ENCODE measurements at regions not wholly inside any gene's neighbourhood (a gene's known extent, or its start where the extent isn't known, plus 50 kb on each side); places are given as distances from the start of the nearest gene placed in this dataset.

GRCh38 chrX:81996166-81996565, 794.3 kb downstream of the SH3BGRL start:
- 85% methylated on average over 5 of the region's 5 CpGs for WGBS
- H3K9ac ChIP-seq (ENCODE audit: low read depth in 1 of 2, low read length in 2 of 2), result no peak overlapping the region
- no peaks in the 10 kb centered on the region for H3K27me3 ChIP-seq (ENCODE audit: control insufficient read depth in 4 of 4, insufficient read depth in 4 of 4, low read length in 3 of 4)
- no peak overlapping the region for H3K4me3 ChIP-seq (ENCODE audit: low read depth in 1 of 3, low read length in 3 of 3)
- TF ChIP-seq TAF1 (conservative IDR thresholded peaks at IDR 0.05) (no peak), ZBTB33 (IDR thresholded peaks at IDR 0.05) (no peak)
- no peaks in the 10 kb centered on the region for H3K36me3 ChIP-seq (ENCODE audit: control insufficient read depth in 4 of 4, insufficient read depth in 3 of 4, low read depth in 1 of 4, low read length in 3 of 4)
- H3K4me1 ChIP-seq (ENCODE audit: control insufficient read depth in 4 of 4, insufficient read depth in 4 of 4, low read length in 3 of 4), result no peaks in the 10 kb centered on the region
- no peak overlapping the region for H3K27ac ChIP-seq (ENCODE audit: low read depth in 1 of 2, low read length in 2 of 2)
- H3K9me3 ChIP-seq (ENCODE audit: control insufficient read depth in 4 of 4, low read length in 3 of 4), result peaks cover 0 to 3% (median 1%) of the 10 kb centered on the region in 4 donors
- DNase-seq (ENCODE audit: low spot score), result no peak

- no peak for TF ChIP-seq JUND (IDR thresholded peaks at IDR 0.05)
- no peak for TF ChIP-seq EGR1 (IDR thresholded peaks at IDR 0.05; ENCODE audit: low read depth in 2 of 2)
- TF ChIP-seq FOXA2 (IDR thresholded peaks at IDR 0.05), result no peak
- TF ChIP-seq HNF4G (IDR thresholded peaks at IDR 0.05), result no peak
- peak; percentile 41 for TF ChIP-seq SP1 (IDR thresholded peaks at IDR 0.05)
- peak; percentile 49 to 64 for TF ChIP-seq HNF4A (conservative IDR thresholded peaks at IDR 0.05)
- Histone ChIP-seq H3K4me1 (ENCODE audit: control insufficient read depth in 4 of 4, insufficient read depth in 4 of 4, low read length in 3 of 4) (peaks cover 0 to 3% (median 0%) of the 10 kb centered on the region in 4 donors), H3K36me3 (ENCODE audit: control insufficient read depth in 4 of 4, insufficient read depth in 3 of 4, low read depth in 1 of 4, low read length in 3 of 4) (no peaks in the 10 kb centered on the region), H3K9ac (ENCODE audit: low read depth in 1 of 2, low read length in 2 of 2) (no peak overlapping the region), H3K27ac (ENCODE audit: low read depth in 1 of 2, low read length in 2 of 2) (peak overlapping the region in 1 of 2 donors; percentile 46), H3K4me3 (ENCODE audit: low read depth in 1 of 3, low read length in 3 of 3) (no peak overlapping the region), H3K27me3 (ENCODE audit: control insufficient read depth in 4 of 4, insufficient read depth in 4 of 4, low read length in 3 of 4) (no peaks in the 10 kb centered on the region), H3K9me3 (ENCODE audit: control insufficient read depth in 4 of 4, low read length in 3 of 4) (no peaks in the 10 kb centered on the region)
- DNase-seq (ENCODE audit: low spot score), result no peak
- 28% methylated on average over 10 of the region's 10 CpGs for WGBS
These were observed 827.8 kb downstream of the SH3BGRL start for GRCh38 chrX:82029571-82030218.

GRCh38 chrX:82031250-82031649, 829.3 kb downstream of the SH3BGRL start:
- DNase-seq (ENCODE audit: low spot score), result no peak
- Histone ChIP-seq H3K9me3 (ENCODE audit: control insufficient read depth in 4 of 4, low read length in 3 of 4) (no peaks in the 10 kb centered on the region), H3K4me1 (ENCODE audit: control insufficient read depth in 4 of 4, insufficient read depth in 4 of 4, low read length in 3 of 4) (peaks cover 0 to 3% (median 0%) of the 10 kb centered on the region in 4 donors), H3K9ac (ENCODE audit: low read depth in 1 of 2, low read length in 2 of 2) (no peak overlapping the region), H3K27me3 (ENCODE audit: control insufficient read depth in 4 of 4, insufficient read depth in 4 of 4, low read length in 3 of 4) (no peaks in the 10 kb centered on the region), H3K36me3 (ENCODE audit: control insufficient read depth in 4 of 4, insufficient read depth in 3 of 4, low read depth in 1 of 4, low read length in 3 of 4) (no peaks in the 10 kb centered on the region), H3K4me3 (ENCODE audit: low read depth in 1 of 3, low read length in 3 of 3) (no peak overlapping the region), H3K27ac (ENCODE audit: low read depth in 1 of 2, low read length in 2 of 2) (no peak overlapping the region)
- TF ChIP-seq NR2F2 (IDR thresholded peaks at IDR 0.05), result no peak
- WGBS, result 92% methylated on average over 1 of the region's 1 CpG

- TF ChIP-seq ZBTB33 (IDR thresholded peaks at IDR 0.05), result no peak
- no peak for TF ChIP-seq HNF4G (IDR thresholded peaks at IDR 0.05)
- TF ChIP-seq JUND (IDR thresholded peaks at IDR 0.05), result no peak
- no peak for TF ChIP-seq FOXA2 (IDR thresholded peaks at IDR 0.05)
- no peak for TF ChIP-seq TAF1 (conservative IDR thresholded peaks at IDR 0.05)
- TF ChIP-seq ATF3 (IDR thresholded peaks at IDR 0.05), result no peak
- TF ChIP-seq RXRA (IDR thresholded peaks at IDR 0.05), result peak in 1 of 2 donors; percentile 37
- TF ChIP-seq REST (IDR thresholded peaks at IDR 0.05), result no peak
- Histone ChIP-seq H3K27ac (ENCODE audit: low read depth in 1 of 2, low read length in 2 of 2) (no peak overlapping the region), H3K4me1 (ENCODE audit: control insufficient read depth in 4 of 4, insufficient read depth in 4 of 4, low read length in 3 of 4) (no peaks in the 10 kb centered on the region), H3K9ac (ENCODE audit: low read depth in 1 of 2, low read length in 2 of 2) (no peak overlapping the region), H3K36me3 (ENCODE audit: control insufficient read depth in 4 of 4, insufficient read depth in 3 of 4, low read depth in 1 of 4, low read length in 3 of 4) (no peaks in the 10 kb centered on the region), H3K27me3 (ENCODE audit: control insufficient read depth in 4 of 4, insufficient read depth in 4 of 4, low read length in 3 of 4) (no peaks in the 10 kb centered on the region), H3K4me3 (ENCODE audit: low read depth in 1 of 3, low read length in 3 of 3) (no peak overlapping the region), H3K9me3 (ENCODE audit: control insufficient read depth in 4 of 4, low read length in 3 of 4) (peaks cover 0 to 1% (median 0%) of the 10 kb centered on the region in 4 donors)
- 37% methylated on average over 3 of the region's 3 CpGs for WGBS
- DNase-seq (ENCODE audit: low spot score), result no peak
These were observed 836.9 kb downstream of the SH3BGRL start for GRCh38 chrX:82038793-82039192.

Measured in liver (tissue), 7 donors.